ENCODE measurements at regions not wholly inside any gene's neighbourhood (a gene's known extent, or its start where the extent isn't known, plus 50 kb on each side); places are given as distances from the start of the nearest gene placed in this dataset.

- no peak for DNase-seq
Measured at GRCh38 chr2:35416391-35417140, 939.0 kb upstream of the CRIM1 start.

DNA sequence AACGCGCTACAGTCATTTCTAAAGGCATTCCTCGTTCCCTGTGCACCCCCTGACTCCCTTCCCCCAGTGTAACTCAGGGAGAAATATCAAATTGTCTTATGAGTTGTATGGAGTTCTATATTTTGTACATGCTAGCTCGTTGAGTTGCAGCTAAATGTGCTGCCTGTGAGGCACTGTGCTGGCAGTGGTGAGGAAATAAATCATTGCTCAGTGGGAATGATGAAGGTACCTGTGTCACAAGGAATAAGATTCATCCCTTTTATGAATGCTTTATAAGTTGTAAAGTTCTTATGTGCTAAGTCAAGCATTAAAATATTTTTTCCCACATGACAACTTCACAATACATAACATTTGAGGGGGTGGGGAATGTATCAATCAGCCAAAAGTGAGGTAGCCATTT, 939.6 kb upstream of the CRIM1 start:
- DNase-seq: no peak

- no peak for DNase-seq
Measured at GRCh38 chr2:35415282-35415681, 940.3 kb upstream of the CRIM1 start.

DNA sequence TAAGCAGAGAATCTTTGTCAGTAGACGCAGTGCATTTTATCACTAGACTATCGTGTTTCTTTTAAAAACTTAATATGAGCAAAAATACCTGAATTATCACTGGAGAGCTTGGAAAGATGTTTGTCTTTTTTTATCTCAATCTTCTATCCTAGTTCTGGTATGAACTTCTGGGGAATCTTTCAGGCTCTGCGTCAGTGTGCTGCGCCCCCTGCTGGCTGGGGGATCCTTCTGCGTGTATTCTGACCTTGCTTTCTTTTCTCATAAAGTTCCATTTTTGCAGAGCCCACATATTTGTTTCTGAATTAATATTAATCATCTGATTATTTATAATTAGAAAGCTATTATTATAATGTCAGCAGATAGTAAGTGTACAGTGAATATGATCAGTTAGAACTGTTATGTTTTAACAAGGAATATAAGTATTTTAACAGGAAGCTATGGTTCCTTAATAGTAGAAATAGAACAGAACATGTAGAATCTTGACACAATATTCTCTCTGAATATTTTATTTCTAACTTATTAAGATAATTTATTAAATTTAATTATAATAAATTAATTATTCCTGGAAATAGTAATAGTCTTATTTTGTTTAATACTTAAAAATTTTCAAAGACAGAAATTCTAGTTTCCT, 945.0 kb upstream of the CRIM1 start:
- no peak for DNase-seq

GRCh38 chr2:35409762-35410161, 945.8 kb upstream of the CRIM1 start:
- no peak for DNase-seq

GRCh38 chr2:35408320-35408719, 947.3 kb upstream of the CRIM1 start:
- no peak for DNase-seq

DNA sequence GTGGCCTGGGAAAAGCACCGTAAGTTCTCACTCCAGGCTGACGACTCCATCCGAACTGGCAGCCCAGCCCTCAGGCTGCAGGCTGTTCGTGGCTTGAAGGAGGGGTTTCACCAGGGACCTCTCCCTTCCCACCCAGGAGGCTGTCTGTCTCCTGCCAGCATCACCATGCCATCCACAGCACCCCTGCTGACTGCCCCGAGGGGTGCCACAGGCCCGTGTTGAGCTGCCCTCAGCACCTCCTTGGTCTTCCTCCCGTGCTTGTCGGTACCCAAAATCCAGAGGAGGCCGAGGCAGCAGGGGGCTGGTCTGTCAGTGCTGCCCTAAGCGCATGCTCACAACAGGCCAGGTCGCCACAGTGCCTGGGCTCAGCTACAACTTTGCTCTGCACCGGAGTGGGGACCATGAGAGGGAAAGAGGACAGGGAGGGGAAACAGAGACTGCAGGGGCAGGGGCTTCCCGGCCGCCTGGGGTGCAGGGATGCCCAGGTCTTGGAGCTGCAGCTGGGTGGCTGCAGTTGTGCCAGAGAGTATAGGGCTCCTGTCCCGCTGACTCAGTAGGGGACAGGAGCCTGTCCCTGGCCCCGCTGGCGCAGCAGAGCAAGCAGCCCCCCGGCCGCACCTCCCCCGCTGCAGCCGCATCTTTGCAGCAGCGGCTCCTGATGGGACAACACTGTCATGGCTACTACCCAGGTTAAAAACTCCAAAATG, 963.7 kb upstream of the CRIM1 start:
- DNase-seq: no peak

DNA sequence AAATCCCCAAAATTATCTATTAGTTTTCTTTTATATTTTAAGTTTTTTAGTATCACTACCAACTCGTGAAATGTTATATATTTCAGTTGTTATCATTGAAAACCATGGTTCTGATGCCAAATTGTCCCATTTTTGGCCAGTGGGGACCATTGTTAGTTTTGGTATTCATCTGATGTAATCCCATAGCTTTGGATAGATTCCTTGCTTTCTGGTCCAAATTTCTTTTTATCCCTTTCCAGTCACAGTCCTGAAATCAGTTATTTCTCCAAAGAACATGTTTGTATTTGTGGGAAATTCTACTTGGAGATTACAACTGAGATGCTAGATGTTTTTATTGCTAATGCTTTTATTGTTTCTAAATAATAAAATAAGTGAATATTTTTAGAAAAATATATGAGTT, 976.8 kb upstream of the CRIM1 start:
- DNase-seq: no peak

DNA sequence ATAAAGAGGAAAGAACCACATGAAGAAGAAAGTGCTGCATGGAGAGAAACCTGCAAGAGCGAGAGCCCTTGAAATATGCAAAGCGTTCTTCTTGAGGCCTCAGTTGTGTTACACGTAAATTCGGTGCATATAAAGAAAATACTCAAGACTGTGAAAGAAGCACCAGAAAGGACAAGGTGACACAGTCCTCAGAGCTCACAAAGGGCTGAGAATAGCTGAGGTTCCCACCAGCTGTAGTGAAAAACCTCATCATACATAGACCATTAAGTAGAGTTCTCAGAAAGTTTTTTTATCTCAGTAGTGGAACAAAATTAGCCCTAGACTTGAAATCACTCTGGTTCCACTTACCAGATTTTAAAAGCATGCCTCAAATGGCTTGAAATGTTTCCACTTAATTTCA, 980.7 kb upstream of the CRIM1 start:
- DNase-seq: no peak

GRCh38 chr2:35365859-35366258, 989.7 kb upstream of the CRIM1 start:
- DNase-seq: no peak

DNA sequence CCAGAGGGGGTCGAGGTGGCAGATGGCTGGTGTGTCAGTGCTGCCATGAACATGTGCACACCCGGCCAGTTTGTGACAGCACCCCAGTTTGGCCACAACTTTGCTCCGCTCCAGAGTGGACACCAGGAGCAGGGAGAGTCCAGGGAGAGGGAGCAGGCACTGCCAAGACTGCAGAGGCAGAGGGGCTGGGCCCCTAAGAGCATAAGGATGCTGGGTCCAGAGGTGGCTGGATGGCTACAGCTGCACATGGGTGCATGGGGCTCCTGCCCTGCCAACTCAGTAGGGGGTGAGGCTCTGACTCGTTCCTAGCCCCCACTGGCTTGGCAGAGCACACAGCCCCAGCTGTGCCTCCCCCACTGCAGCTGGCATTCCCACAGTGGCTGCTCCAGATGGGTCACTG, 999.2 kb upstream of the CRIM1 start:
- no peak for DNase-seq

- DNase-seq: no peak
Measured at GRCh38 chr2:35355056-35355455, 1000.5 kb upstream of the CRIM1 start.

DNA sequence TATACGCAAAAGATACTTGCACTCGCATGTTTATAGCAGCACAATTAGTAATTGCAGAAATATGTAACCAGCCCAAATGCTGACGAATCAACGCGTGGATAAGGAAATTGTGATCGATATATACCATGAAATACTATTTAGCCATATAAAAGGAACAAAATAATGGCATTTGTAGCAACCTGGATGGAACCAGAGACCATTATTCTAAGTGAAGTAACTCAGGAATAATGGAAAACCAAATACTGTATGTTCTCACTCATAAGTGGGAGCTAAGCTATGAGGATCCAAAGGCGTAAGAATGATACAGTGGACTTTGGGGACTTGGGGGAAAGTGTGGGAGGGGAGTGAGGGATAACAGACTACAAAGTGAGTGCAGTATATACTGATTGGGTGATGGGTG, 1008.0 kb upstream of the CRIM1 start:
- no peak for DNase-seq

- DNase-seq: no peak
Measured at GRCh38 chr2:35343135-35343534, 1012.4 kb upstream of the CRIM1 start.

GRCh38 chr2:35339211-35339610, 1016.4 kb upstream of the CRIM1 start:
- no peak for DNase-seq

DNA sequence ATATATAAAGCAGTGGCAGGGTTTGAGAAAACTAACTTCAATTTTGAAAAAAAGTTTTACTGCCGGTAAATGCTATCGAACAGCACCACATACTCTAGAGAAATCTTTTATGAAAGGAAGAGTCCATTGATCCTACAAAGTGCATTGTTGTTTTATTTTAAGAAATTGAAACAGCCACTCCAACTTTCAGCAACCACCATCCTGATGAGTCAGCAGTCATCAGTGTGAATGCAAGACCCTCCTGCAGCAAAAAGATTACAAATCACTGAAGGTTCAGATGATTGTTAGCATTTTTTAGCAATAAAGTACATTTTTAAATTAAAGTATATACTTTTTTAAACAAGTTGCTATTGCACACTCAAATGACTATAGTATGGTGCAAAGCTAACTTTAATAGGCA, 1017.7 kb upstream of the CRIM1 start:
- DNase-seq: no peak

DNA sequence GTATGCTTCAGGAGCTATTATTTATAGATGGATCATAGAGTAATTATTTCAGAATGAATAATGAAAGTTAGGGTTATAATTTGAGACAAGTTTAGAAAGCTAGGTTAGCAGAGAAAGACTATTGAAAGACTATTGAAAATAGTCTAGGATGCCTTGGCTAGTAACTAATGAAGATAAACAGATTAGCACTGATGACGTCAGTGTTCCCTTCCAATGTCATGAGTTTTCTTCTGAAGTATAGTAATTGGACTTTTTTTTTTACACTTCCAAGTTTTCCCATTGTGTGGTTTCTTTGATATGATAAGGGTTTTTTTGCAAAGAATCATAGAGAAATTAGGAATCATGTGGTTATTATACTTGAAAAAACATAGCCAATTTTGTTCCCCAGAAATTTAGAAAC, 1041.5 kb upstream of the CRIM1 start:
- DNase-seq: no peak

- no peak for DNase-seq
Measured at GRCh38 chr2:35301369-35301768, 1054.2 kb upstream of the CRIM1 start.

DNA sequence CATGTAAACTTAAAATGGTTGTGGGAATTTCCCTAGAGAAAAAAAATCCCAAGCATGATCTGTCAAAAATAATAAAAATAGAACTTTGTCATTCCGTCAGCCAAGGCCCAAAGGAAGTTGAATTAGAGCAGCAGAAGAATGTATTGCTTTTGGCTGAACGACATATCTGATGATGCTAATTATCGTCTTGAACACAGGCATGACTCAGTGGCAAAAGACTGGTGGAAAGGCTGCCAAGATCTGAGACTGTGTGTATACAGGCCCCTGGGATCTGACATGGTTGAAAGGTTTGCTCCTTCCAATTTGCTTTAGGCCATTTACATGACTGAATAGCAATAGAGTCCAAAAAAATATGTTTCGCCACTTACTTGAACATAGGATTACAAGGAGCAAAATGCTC, 1057.1 kb upstream of the CRIM1 start:
- DNase-seq: no peak

GRCh38 chr2:35297403-35297802, 1058.2 kb upstream of the CRIM1 start:
- no peak for DNase-seq

DNA sequence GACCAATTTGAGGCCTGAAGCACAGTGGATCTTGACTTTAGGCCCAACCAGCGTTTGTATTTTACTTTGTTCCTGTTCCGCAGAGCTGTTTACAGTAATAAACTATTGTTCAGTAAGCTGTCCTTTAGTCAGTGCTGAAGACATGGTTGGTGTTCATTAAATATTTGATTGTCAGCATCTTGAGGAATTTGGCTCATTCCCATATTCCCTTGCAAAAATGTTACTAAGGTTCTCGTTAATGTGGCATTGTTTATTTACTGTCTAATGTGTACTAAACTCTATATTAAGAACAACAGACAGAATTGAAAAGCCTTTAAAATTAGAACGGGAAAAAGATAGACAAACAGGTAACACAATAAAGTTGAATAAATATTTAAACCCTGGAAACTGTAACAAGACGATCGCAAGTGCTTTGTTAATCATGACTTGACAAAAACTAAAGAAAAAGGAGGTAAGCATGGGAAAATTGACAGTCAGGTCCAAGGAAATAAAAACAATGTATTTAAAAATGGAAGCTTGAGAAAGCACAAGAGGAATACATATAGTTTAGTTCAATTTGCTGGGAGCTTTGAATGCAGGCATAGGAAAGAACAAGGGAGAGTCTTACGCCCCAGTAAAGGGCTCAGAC, 1060.8 kb upstream of the CRIM1 start:
- DNase-seq: no peak

DNA sequence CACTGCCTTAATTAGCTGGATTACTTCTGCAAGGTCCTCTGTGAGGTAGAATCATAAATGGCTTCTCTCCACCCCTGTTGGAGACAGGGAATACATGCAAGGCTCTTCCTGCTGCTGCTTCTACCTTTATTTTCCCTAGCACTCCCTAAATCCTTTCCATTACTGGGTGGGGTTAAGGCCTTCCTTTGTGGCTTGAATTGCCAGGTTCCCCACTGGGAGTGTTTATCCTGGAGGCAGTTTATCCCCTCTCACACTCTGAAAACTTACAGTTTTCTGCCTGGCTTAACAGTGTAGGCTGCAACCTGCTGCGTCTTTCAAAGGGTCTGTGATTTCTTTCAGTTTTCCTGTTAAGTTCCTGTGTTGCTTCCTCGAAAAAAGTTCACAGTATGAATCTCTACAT, 1062.3 kb upstream of the CRIM1 start:
- DNase-seq: no peak

GRCh38 chr2:35292199-35292598, 1063.4 kb upstream of the CRIM1 start:
- no peak for DNase-seq

GRCh38 chr2:35281702-35282101, 1073.9 kb upstream of the CRIM1 start:
- no peak for DNase-seq

Data from NCI-H1092 treated with DMSO at 0.1 percent for 48 hours (cell line).